Bronchial epithelial cell (primary cell): ENCODE measurements at regions not wholly inside any gene's neighbourhood (a gene's known extent, or its start where the extent isn't known, plus 50 kb on each side); places are given as distances from the start of the nearest gene placed in this dataset.

ENCODE experiments used
- DNase-seq: peaks from one replicate; pipeline ENCODE4 v3.0.0-alpha.2; 2010; ENCODE audit warnings: low read depth
- FAIRE-seq: peaks from 2 replicates; lab custom pipeline; 2011; peaks lifted over from hg19 to GRCh38; lab: Jason Lieb, UNC
- H3K27me3 ChIP-seq: 2 replicates; pipeline ENCODE4 v1.5.1; 2011; ENCODE audit warnings: low read length; ENCODE audit not compliant: control insufficient read depth, insufficient read depth
- H3K36me3 ChIP-seq: 2 replicates; pipeline ENCODE4 v1.5.1; 2011; ENCODE audit warnings: low read length; ENCODE audit not compliant: control insufficient read depth, insufficient read depth
- H3K4me3 ChIP-seq: 2 replicates; pipeline ENCODE4 v1.5.1; 2011; ENCODE audit warnings: mild to moderate bottlenecking, low read depth, low read length, control low read depth
- TF ChIP-seq, protein P1 (sequence below): IDR thresholded peaks from 2 replicates; pipeline ENCODE4 v1.5.1; 2011; ENCODE audit warnings: mild to moderate bottlenecking, moderate library complexity, low read length, control low read depth, inconsistent platforms; ENCODE audit not compliant: insufficient read depth, severe bottlenecking

DNA sequence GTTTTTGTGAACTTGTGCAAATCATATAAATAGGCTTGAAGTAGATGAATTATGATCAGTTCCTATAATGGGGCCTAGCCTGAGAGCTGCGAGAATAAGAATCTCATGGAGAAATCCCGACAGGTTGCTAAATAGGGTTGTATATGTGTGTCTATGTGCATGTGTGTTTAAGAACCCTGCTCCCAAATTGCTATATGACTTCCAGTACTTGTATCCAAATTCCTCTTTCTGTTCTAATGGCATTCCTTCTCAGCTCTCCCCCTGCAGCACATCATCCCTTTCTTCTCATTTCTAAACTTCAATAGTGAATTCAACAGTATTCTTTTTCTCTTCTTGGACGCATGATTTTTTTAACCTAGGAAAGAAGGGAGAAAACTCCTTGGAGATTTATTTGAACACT is 277.2 kb downstream of the GAS1 start:
- DNase-seq (no peak), FAIRE-seq (no peak)
- TF ChIP-seq, protein P1, sequence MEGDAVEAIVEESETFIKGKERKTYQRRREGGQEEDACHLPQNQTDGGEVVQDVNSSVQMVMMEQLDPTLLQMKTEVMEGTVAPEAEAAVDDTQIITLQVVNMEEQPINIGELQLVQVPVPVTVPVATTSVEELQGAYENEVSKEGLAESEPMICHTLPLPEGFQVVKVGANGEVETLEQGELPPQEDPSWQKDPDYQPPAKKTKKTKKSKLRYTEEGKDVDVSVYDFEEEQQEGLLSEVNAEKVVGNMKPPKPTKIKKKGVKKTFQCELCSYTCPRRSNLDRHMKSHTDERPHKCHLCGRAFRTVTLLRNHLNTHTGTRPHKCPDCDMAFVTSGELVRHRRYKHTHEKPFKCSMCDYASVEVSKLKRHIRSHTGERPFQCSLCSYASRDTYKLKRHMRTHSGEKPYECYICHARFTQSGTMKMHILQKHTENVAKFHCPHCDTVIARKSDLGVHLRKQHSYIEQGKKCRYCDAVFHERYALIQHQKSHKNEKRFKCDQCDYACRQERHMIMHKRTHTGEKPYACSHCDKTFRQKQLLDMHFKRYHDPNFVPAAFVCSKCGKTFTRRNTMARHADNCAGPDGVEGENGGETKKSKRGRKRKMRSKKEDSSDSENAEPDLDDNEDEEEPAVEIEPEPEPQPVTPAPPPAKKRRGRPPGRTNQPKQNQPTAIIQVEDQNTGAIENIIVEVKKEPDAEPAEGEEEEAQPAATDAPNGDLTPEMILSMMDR = no peak
- Histone ChIP-seq H3K27me3 (no peaks in the 10 kb centered on the region), H3K36me3 (no peaks in the 10 kb centered on the region), H3K4me3 (no peak overlapping the region)

DNA sequence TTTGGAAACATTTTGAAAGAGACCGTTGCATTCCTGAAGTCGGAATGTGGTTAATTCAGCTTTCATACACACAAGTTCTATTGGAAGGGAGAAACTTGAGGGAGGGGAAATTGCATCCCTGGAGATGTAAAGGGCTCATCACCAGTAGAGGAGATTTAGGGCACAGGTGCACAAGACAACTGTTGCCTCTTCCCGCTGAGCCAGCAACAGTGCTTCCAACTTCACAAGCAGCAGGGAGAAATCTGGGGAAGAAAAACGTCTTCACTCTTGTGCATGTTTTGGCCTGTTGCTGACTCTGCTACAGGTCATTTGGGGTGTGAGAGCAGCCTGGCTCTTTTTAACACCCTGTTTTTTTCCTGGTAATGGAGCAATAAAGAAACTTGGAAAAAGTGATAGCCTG is 277.9 kb downstream of the GAS1 start:
- peak; percentile 58 for DNase-seq
- Histone ChIP-seq H3K36me3 (no peaks in the 10 kb centered on the region), H3K27me3 (no peaks in the 10 kb centered on the region), H3K4me3 (no peak overlapping the region)
- no peak for FAIRE-seq
- TF ChIP-seq, protein P1 = no peak

DNA sequence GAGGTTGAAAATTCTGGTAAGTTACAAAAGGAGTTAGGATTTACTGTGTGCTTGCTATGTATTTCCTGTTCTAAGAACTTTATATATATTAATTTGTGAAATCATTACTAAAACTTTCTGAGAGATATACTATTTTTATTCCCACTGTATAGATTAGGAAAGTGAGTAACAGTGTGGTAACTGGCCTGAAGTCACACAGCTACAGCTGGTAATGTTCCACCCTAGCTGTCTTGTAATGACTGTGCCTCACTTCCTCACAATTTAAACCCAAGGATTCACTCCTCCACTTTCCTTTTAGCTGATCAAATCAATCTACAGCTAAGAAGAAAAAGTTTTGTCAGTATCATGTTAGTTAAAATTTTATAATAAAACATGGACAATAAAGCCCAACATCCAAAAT is 278.8 kb downstream of the GAS1 start:
- Histone ChIP-seq H3K36me3 (no peaks in the 10 kb centered on the region), H3K4me3 (no peak overlapping the region), H3K27me3 (no peaks in the 10 kb centered on the region)
- TF ChIP-seq, protein P1 = no peak
- FAIRE-seq (no peak), DNase-seq (no peak)

DNA sequence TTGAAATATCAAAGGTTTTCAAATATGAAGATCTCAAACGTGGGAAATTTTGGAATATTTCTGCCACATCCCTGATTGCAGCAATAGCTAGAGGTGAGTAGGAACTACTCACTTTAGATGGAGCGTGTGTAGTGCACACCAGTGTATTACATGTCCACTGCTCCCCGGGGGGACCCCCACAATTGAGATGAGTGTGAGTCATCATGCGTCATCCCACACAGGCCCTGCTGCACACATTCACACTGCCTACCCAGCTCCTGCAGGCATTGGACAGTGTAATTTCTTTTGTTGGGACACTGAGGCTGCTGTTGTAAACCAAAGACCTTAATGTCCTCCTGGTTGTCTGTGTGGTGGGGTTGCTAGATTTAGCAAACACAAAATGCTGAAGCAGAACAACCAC is 280.0 kb downstream of the GAS1 start:
- Histone ChIP-seq H3K4me3 (no peak overlapping the region), H3K36me3 (no peaks in the 10 kb centered on the region), H3K27me3 (no peaks in the 10 kb centered on the region)
- TF ChIP-seq, protein P1 = no peak
- DNase-seq = no peak
- no peak for FAIRE-seq

DNA sequence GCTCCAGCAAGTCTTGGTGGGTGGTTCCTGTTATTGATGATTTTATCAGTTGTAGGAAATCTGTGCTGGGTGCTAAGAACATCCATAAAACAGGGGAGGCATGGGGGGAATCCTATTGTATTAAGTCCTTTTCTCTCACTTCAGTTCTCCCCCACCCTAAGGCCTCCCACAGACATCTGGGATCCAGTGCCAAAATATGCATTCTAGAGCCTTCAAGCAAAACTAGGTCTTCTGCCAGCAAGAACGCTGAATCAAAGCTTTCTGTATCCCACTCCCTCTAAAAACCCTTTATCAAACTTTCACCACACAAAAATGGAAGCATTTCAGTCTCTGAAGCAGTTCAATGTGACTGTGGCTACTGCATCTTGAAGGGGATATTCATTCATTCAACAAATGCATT is 281.9 kb downstream of the GAS1 start:
- no peak overlapping the region for H3K4me3 ChIP-seq
- TF ChIP-seq, protein P1 = no peak
- no peaks in the 10 kb centered on the region for H3K36me3 ChIP-seq
- no peaks in the 10 kb centered on the region for H3K27me3 ChIP-seq
- DNase-seq = no peak
- FAIRE-seq = no peak

DNA sequence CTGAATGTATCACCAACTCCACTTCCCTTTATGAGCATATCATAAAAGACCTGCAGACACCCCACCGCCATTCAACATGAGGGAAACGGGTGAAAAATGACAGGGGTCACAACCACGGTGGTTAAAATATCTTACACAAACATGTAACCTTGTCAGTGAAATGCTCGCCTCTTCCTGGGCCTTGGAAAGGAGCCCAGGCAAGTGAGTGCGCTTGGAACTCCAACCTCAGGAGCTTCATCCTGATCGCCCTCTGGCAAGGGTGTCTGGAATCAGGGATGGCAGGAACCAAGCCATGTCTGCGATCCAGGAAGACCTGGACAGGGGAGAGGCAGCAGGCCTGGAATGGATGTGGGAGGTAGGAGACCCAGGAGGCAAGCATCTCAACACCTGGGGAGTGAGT is 282.7 kb downstream of the GAS1 start:
- Histone ChIP-seq H3K4me3 (no peak overlapping the region), H3K27me3 (no peaks in the 10 kb centered on the region), H3K36me3 (no peaks in the 10 kb centered on the region)
- FAIRE-seq (no peak), DNase-seq (no peak)
- TF ChIP-seq, protein P1 = no peak
